ENCODE measurements at regions not wholly inside any gene's neighbourhood (a gene's known extent, or its start where the extent isn't known, plus 50 kb on each side); places are given as distances from the start of the nearest gene placed in this dataset.
"Not testable (repeated sequence)": the region's sequence is repeated elsewhere in the genome, so short reads cannot be mapped to it uniquely, and the experiment has no call there.

DNA sequence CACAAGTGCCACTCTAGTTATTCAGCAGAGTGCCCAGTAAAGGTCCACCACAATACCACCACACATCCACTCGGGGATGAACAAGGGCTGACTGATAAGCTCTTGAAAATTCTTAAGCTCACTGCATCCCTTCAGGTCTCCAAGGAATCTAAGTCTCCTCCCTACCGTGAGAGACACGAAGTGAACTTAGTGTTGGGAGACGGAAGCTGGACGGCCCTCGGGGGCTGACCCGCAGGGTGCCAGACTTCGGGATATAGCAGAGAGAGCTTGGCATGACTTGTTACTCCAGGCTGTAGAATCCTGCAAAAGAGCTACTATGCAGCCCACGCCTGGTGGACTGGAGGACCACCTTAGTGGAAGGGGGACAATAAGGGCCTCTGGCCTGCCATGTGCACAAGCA is 75.1 kb downstream of the LYZL1 start:
- DNase-seq, result not testable (repeated sequence)

DNA sequence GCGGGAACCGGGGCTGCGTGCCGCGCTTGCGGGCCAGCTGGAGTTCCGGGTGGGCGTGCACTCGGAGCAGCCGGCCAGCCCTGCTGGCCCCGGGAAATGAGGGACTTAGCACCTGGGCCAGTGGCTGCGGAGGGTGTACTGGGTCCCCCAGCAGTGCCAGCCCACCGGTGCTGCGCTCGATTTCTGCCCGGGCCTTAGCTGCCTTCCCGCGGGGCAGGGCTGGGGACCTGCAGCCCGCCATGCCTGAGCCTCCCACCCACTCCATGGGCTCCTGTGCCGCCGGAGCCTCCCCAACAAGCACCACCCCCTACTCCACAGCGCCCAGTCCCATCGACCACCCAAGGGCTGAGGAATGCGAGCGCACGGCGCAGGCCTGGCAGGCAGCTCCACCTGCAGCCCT is 77.3 kb downstream of the LYZL1 start:
- DNase-seq, result not testable (repeated sequence)

DNA sequence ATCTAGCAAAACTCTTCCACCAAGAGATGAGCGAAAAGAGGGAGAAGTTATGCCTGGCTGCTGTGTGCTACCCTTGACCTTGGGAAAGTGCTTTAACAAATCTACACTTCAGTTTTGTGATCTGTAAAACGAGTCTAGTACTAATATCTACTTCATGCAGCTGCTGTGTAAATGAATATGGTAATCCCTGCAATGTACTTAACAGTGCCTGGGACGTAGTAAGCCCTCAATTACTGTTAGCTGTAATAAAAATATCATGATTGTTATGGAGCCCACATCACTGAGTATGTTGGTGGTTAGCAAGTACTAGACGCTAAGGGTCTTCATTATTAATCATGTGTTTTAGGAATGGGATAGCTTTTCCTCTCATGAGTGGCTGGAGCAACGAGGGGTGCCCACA is 80.5 kb downstream of the LYZL1 start:
- no peak for DNase-seq

DNA sequence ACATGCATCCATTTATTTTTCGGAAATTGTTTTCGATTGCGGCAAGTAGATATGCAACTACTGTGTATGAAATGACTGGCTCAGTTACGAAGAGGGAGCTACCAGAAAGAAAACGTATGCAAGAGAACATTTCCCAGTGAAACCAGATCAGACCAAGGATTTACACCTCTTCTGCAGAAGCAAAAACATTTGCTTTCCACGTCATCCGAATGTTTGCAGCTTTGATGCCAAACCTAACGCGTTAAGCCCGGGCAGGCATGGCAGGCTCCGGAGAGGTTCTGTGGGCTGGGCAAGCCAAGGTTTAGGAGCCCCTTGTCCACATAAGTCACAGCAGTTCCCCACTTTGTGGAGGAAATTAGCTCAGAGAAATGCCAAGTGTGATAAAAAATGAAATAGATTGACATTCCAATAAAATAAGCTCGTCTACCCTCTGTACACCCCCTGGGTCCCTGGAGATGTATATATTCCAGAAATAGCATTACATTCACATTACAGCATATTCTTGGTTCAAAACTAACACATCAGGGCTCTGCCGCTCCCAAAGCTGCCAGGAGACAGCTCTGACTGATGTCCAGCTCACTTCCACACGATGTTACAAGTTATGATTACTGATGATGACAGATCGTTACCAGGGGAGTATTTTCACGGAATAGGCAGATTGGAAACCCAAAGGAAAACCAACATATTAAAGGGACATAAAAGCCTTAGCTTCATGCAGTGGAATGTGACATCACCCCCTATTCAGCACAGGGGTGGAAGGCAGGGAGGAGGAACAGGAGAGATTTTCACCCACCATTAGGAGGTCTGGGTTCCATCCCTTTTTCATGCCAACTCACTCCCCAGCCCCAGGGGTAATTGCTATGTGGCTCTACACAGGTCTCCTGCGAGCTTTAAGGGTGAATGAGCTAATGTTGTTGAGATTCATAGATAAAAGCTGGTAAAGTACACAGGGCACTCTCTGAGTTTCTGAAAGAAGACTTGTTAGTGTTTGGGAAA is 81.5 kb downstream of the LYZL1 start:
- DNase-seq, result no peak

DNA sequence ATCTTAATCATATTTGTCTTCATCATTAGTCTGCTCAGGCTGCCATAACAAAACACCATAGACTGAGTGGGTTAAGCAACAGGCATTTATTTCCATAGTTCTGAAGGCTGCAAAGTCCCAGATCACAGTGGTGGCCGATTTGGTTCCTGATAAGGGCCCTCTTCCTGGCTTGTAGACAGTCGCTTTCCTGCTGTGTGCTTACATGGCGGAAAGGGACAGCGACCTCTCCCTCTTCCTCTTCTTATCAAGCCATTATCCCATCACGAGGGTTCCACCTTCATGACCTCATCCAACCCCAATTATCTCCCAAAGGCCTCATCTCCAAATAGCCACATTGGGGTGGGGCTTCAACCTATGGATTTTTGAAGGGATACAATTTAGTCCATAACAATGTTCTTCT is 84.0 kb downstream of the LYZL1 start:
- DNase-seq, result no peak

DNA sequence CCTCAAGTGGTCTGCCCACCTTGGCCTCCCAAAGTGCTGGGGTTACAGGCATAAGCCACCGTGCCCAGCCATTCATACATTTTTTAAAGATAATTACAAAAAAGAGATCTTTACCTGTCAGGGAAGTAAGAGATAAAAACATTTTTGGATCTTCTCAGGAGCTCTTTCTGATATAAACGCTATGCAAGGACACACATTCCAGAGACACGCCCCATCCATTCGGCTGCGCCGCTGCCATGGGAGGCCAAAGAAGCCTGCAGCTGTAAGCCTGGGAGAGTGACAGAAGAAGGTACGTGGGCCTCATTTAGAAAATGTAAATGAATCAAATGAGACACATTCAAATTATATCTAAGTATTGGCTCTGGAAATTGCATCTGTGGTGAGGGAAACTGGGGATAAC is 85.3 kb downstream of the LYZL1 start:
- no peak for DNase-seq

DNA sequence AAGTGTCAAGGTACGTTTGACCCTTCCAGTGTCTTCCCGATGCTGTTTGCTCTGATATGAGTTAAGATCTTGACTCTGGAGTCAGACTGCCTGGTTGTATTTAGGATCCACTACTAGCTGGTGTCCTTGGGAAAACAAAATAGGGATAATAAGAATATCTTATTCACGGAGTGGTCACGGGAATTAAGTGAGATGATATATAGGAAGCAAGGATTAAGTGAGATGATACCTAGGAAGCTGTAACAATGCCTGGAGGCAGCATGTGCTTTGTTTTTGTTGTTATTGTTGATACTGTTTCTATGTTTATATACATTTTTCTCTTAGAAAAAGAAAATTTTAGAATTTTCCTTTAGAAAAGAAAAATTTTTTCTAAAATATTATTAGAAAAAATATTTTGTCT is 87.0 kb downstream of the LYZL1 start:
- DNase-seq, result no peak

DNA sequence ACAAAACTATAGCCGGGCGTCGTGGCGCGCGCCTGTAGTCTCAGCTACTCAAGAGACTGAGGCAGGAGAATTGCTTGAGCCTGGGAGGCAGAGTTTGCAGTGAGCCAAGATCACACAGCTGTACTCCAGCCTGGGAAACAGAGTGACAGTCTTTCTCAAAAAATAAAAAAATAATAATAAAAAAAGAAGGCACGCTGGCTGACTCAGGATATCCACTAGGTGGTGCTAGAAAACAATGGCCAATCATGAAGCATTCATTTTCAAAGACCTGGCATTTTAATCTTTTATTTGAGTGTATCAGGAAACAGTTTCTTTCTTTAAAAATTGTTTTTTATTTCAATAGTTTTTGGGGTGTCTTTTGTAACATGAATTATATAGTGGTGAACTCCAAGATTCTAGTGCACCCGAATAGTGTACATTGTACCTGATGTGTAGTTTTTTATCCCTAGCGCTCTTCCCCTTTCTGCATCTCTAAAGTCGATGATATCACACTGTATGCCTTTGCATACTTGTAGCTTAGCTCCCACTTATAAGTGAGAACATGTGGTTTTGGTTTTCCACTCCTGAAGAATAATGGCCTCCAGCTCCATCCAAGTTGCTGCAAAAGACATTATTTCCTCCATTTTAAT is 88.6 kb downstream of the LYZL1 start:
- DNase-seq, result peak; percentile 41 to 56 (median 53)

DNA sequence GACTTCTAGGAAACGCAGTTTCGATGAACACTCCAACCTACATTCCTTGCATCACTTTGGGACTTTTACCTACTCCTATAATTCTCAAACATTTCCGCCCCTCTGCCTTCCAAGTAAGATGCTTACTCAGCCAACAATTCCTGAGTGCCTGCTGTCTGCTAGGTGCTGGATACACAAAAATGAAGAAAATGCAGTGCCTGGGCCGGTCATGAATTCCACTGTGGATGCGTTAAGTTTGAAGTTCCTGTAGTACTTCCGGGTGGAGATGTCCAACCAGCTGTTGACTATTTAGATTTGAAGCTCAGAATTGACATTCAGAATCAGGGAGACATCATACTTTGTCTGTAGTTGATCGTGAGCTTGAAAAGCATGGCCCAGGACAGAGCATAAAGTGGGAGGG is 89.2 kb downstream of the LYZL1 start:
- DNase-seq, result no peak

DNA sequence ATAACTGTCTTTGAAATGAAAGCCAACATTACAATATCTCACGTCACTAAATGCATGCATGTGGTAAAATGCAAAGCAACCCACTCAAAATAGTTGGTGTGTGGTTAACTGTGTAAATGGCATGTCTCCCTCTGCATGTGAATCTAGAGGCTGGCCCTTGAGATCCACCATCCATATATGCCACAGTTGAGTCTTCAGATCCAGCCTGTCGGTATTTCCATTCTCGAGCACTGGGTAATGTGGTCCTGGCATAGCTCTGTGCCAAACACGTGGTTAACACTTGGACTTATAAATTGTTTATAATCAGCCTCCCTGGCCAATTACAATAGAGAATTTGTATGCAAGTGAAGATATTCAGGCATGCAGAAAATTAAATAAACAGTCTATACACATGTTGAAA is 90.3 kb downstream of the LYZL1 start:
- no peak for DNase-seq

DNA sequence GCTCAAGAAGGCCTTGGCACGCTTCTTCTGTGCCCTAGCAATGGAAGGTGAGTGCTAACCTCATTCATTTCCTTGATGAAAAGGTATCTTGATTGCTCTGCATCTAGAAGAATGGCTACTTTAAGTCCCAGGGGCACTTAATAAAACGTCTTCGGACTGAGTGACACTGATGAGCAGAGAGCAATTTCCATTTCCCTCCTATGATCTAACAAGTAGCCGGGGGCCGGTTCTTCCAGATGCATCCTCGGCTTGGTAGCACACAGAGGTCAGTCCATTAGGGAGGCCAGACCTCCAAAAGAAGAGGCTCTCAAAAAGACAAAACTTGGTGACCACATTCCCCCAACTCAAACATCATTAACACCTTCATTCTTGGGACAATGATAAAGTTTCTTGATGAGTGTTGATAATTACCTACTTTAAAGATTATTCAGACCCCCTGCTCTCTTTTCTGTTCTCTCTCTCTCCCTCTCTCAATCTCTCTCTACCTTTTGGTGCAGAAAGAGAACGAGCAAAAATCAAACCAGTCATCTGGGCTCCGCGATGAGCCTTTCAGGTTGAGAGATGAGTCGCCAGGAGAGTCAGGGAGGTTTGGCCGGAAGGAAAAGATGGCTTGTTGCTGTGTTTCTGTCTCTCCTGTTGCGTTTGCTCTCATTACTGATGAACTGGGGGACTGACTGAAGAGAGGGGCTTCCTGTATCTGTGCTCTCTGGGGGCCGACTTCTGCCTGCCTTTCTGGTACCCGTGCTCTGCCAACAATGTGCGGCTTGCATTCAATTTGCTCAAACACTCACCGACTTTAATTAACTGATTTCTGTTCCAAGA is 91.1 kb downstream of the LYZL1 start:
- not testable (repeated sequence) for DNase-seq

DNA sequence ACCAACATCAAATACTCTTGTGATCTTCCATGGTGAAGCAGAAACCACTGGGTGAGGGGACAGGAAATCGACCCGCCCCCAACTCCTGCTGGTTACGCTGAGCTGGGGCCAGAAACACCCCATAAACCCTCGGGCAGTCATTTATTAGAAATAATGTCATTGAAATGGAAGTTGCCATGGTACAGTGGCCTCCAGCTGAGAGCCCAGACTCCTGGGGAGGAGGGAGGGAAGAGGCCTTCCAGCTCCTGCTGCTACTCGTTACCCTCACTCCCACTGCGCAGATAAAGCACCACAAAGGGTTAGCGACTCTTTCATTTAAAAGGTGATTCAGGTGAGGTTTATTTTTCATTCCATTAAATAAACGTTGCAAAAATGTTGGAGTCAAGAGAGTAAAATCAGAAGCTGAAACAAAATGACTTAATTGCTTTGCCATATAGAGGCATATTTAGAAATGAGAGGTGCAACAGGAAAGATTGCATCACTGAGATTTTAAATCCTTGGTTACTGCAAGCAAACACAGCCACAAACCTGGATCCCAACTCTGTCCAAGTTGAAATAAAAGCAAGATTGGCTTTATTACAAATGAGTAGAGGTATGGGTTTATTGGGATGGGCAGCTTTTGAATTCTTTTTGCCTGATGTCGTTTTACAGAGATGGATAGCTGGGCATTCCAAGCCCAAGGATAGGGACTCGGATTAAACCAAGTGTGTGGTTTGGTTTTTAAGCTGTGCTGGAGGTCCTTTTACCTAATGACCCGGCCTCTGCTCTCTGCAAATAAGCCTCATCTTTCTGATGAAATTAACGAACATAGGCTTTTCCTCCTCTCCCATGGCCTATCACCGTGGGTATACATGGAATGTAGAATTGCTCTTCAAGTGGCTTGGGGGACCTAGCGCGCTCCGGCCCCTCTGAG is 92.0 kb downstream of the LYZL1 start:
- not testable (repeated sequence) for DNase-seq

DNA sequence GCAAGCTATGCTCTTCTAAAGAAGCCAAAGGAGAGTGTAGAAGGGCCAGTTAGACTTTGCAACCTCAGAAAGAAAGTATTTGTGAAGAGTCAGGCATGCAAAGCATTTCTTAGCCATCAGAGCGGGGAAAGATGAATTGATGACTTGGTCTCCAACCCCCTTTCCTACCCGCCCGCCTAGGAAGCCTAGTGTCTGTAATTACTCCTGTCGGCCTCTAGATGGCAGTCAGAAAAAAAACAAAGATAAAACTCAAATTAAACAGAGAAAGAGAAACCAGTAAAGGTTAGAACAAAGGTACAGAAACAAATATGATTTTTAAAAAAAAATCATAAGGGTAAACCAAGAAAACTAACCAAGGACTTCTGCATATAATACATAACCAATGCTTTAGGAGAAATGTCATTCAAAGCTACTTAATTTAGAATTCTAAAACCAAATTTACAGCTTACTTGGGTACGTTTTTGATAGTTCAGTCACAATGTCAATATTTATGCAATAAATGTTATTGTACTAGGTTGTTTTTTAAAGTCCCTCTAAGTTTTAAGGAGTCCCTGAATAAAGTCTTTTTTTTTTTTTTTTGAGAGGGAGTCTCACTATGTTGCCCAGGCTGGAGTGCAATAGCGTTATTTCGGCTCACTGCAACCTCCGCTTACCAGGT is 97.6 kb downstream of the LYZL1 start:
- peak; percentile 47 to 63 (median 57) for DNase-seq

DNA sequence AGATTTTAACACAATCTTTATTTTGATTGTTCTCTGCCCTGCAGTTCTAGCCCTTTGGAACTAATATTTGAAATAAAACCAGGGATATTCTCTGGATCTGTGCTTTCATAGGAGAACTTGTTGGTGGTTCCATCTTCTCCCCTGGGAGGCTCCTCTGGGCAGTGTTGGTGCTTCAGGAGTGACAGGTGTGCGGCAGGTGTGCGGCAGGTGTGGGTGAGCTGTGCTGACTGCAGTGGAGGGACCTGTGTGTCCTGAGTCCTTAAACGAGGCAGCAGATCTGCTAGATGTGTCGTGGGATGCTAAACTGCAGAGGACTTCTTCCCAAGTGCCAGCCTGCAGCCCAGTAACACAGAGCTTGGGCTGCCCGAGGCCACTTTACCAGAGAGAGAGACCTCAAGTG is 98.4 kb downstream of the LYZL1 start:
- no peak for DNase-seq

DNA sequence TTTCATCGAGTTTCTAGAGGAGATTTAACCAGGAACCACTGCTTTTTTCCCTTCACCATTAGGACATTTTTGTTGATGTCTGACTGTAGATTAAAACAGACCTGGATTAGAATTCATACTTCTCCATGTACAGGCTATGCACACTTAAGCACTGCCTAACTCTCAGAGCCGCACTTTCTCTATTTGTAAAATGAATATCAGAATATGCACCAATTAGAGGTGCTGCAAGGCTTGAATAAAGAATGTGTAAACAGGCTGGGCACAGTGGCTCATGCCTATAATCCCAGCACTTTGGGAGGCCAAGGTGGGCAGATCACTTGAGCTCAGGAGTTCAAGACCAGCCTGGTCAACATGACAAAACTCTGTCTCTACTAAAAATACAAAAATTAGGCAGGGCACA is 99.2 kb downstream of the LYZL1 start:
- not testable (repeated sequence) for DNase-seq

DNA sequence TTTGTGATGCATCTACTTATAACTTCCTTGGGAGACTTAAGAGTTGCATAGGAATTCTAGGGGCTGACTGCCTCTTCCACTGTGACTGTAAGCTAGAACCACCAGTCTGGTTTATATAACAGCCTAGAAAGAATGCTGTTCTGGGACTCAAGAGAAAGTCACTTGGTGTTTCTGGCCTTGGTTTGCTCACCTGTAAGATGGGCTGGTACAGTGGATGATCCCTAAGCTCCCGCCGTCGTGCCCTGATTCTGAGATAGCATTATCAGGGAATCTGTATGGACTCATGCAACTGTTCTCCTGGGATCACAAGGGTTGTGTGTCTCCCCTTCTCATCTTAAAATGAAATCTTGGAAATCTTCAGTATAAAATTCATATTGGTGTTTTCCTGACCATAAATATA is 100.6 kb downstream of the LYZL1 start:
- no peak for DNase-seq

DNA sequence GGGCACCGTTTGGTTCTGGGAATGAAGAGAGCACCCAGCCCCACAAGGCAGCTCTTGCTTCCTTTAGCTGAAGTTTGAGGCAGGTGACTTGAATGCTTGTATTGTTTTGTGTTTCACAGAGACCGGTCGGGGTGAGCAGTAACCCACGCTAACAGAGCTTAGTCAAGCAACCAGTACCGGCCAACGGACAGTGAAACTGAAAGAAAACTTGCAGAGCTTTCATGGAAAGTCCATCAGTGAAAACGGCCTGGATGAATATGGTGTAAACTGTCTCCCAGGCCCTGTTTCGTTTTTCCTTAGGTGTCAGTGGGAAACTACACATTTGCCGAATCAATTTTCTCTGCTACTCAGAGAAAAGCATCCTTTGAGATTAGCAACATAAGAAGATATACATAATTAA is 101.1 kb downstream of the LYZL1 start:
- no peak for DNase-seq

DNA sequence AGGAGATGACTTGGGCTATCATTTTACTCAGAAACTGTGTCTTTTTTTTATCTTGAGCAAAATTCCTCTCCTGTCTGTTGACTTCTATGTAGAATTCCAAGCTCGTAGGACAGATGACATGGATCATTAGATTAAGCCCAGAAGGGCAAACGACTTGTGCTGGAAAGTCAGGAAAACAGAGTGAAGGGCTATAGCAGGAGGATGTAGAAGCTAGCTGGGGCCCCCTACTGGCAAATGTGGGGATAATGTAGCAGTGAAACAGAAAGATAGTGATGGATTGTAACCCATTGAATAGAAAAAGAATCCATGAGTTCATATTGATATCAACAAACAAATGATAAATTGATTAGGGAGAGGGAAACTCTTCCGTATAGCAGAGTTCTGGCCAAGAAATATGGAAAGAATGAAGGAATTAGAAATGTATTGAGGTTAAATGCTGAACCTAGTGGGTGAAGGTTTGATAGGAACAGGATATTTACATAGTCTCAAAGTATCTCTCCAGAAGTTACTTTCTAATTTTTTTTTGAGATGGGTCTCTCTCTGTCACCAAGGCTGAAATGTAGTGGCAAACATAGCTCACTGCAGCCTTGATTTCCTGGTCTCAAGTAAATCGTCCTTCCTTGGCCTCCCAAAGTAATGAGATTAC is 103.6 kb downstream of the LYZL1 start:
- DNase-seq, result peak; percentile 39 to 70 (median 61)

DNA sequence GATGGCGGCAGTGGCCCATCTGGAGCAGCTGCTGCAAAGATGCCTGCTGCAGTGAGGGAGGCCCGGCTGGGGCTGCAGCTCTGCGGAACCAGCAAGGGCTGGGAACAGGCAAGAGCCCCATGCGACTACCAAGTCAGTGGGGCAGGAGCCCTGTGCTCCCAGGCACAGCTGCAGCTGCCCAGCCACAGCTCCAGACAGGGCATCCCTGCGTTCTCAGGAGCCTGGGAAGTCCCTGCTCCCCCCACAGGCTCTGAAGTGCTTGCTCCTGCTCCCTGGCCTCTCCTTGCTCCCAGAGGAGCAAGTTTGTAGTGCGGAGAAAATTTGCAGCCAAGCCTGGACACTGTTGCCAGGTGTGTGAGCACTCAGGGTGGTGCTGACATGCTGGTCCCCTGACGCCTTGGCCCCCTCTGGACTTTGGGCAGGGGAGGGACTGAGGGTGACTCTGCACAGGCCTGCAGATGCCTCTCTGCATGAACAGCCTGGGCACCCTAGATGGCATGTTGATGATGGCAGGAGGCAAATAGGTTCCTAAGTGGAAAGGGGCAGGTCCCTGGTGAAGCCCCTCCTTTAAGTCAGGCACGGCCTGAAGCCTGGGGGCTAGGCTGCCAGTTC is 105.6 kb downstream of the LYZL1 start:
- DNase-seq, result no peak

DNA sequence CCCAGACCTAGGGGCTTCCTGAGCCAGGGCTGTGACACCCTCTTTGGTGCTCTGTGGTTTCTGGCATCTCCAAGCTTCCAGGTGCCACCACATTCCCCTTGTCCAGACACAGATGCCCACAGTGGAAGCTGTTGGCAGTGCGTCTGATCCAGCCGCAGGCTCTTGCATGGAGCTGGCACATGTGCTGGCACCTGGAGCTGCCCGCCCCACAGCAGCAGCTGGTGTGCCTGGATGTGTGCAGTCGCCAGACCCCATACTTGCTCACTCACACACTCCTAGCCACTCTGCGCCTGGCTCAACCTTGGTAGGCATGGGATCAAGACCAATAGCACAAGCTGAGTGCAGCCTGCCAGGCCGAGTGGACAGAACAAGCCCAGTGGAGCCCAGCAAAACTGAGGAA is 106.5 kb downstream of the LYZL1 start:
- no peak for DNase-seq

DNA sequence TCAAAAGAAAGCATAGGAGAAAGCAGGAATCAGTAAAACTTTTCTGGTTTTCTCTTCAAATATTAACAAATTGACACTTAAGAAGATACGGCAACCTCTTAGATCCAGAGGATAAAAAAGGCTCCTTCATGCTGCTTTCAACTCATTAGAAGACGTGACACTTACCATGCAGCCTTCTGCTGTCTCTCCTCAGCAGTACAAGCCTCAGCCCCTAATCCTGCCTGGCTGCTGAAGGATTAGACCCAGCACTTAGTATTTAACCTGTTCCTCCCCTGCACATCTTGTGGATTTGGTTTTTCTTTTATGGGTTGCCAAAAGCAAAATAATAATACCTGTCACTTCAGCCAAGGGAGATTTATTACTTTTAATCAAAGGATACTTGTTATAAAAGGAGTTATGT is 108.4 kb downstream of the LYZL1 start:
- no peak for DNase-seq
